ENCODE measurements at regions not wholly inside any gene's neighbourhood (a gene's known extent, or its start where the extent isn't known, plus 50 kb on each side); places are given as distances from the start of the nearest gene placed in this dataset.
"Not testable (repeated sequence)": the region's sequence is repeated elsewhere in the genome, so short reads cannot be mapped to it uniquely, and the experiment has no call there.

GRCh38 chr9:73056245-73056644, 95.4 kb upstream of the ANXA1 start:
- no peak for DNase-seq (ENCODE audit: low read depth in 4 of 4, low spot score in 3 of 4)

DNA sequence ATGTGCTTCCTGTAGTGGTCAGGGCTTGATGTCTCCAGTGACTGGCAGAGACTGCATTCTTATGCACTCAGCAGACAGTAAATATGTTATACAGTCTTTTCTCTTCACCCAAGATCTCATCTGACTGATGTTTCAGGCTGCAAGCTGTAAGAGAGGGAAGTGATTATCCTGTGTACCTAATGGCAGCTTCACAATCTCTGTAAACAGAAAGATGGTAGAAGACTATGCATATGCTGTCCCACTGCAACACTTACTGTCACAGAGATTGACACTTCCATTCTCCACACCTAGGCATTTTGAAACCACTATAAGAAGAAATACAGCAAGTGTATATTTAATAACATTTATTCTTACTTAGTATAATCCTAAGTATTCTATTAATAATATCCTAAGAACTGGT, 97.6 kb upstream of the ANXA1 start:
- DNase-seq (ENCODE audit: low read depth in 4 of 4, low spot score in 3 of 4): no peak

DNA sequence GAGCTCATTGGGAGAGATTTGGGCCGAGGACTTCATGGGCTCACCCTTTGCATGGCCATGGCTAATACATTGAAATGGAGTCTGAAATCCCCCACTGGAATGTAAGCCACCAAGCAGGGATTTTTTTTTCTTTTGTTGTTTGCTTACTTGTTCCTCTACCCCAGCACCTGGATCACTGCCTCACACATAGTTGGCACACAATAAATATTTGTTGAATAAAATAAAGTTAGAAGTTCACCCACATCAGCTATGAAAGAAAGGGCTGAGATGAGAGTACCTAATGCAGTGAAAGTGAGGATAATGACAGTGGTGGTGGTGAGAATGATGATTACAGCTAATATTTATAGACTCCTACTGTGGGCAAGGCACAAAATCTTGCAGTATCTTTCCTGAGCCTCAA, 98.1 kb upstream of the ANXA1 start:
- no peak for DNase-seq (ENCODE audit: low read depth in 4 of 4, low spot score in 3 of 4)

- no peak for DNase-seq (ENCODE audit: low read depth in 4 of 4, low spot score in 3 of 4)
Measured at GRCh38 chr9:73050887-73051550, 98.2 kb upstream of the ALDH1A1 start.

DNA sequence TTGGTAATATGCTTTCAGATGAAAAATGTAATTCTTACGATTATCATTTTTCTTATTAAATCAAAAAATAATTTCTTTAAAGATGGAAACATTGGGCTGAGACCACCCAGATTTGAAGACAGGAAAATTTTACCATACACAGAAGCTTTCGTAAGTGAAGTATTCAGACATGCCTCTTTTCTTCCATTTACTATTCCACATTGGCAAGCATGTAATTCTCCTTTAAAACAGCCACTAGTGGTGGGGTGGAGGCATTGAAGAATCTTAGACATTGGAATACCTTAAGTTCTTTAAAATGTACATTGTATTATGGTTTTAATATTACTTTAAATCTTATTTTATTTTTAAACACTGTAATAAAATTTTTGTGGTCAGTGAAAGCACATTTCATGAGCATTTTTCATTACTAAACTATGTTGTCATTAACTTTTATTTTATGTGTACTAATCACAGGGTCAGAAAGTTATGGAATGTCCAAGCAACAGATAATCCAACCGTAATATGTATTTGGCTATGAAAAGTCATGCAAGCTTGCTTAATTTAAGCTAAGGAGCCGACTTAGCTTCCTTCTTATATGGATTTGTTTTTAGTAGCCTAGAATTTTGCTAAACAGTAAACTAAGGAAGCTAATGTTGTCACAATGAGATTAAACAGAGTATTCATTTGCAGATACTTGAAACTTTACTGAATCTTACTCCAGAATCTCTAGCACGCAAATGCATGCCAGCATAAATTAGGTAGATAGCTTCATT, 97.4 kb upstream of the ALDH1A1 start:
- DNase-seq (ENCODE audit: low read depth in 4 of 4, low spot score in 3 of 4): no peak

DNA sequence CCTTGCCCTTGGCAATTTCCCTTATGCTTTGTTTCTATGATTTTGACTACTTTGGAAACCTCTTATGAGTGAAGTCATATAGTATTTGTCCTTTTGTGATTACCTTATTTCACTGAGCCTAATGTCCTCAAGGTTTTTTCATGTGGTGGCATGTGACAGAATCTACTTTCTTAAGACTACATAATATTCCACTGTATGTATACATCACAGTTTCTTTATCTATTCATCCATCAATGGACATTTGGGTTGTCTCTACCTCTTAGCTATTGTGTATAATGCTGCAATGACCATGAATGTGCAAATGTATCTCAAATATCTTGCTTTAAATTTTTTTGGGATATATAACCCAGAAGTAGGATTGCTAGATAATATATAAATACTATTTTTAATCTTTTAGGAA, 96.4 kb upstream of the ALDH1A1 start:
- DNase-seq (ENCODE audit: low read depth in 4 of 4, low spot score in 3 of 4): no peak

DNA sequence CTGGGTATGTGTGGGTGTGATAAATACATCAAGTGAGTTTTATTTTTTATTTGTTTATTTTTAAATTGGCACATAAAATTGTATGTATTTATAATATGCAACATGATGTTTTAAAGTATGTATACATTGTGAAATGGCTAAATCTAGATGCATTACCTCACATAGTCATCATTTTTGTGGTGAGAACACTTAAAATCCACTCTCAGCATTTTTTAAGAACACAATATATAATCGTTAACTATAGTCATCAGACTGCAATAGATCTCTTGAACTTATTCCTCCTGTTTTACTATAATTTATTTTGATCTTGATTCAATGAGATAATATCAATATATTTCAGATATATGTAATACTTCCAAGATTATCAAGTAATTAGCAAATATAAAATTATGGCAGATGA, 93.9 kb upstream of the ALDH1A1 start:
- no peak for DNase-seq (ENCODE audit: low read depth in 4 of 4, low spot score in 3 of 4)

DNA sequence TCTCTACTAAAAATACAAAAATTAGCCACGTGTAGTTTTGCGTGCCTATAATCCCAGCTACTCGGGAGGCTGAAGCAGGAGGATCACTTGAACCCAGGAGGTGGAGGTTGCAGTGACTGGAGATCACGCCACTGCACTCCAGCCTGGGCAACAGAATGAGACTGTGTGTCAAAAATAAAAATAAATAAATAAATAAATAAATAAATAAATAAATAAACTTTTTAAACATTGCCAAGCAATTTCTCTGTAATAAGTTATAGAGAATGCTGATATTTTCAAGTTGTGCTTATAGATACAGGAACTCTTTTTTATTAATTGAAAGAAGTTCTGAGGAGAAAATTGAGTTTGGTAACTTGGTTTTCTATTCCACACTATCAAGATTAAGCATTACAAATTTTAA, 91.9 kb upstream of the ALDH1A1 start:
- DNase-seq (ENCODE audit: low read depth in 4 of 4, low spot score in 3 of 4): not testable (repeated sequence)

GRCh38 chr9:73042155-73042554, 89.3 kb upstream of the ALDH1A1 start:
- no peak for DNase-seq (ENCODE audit: low read depth in 4 of 4, low spot score in 3 of 4)

DNA sequence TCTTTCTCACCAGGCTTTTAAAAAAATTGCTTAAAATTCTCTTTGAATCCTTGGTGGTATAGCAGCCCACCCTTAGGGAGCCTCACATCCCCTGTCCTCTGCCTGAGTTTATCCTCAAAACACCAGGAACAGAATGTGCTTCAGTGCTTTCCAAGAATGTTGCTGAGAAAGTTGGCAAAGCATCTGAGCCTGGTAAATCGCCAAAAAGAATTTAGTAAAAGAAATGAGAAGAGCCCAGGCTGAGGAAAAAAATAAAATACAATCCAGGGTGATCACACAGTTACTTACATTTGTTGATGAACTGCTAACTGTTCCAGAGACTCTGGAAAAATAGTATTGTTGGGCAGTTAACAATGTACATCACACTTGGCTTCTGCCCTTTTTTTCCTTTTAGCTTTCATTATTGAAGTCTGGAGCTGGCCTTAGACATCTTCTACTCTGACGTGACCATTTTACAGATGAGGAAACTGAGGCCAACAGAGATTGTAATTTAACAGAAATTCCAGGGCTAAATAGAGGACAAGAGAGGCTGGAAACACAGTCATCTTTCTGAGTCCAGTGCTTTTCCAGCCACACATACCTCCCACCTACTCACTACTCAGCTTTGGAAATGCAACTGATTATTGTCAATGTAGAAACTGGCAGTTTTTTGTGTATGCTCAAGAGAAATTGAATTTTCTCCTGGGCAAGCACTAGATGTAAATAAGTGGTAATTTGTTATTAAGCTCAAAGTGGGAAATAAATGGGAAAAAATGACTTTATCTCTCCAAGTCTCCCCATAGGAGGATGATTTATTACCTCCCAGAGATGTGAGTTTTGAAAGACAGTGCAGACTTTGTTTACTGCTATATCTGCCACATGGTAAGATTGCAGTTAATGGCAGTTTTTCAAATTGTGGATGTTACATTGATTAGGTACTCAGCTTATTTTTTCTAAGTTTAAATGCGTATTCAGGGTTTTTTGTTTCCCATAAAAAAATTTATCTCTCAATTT, 86.7 kb upstream of the ALDH1A1 start:
- DNase-seq (ENCODE audit: low read depth in 4 of 4, low spot score in 3 of 4): peak in 2 of 4 donors; percentile 1 to 6

GRCh38 chr9:73038613-73039012, 85.8 kb upstream of the ALDH1A1 start:
- no peak for DNase-seq (ENCODE audit: low read depth in 4 of 4, low spot score in 3 of 4)

DNA sequence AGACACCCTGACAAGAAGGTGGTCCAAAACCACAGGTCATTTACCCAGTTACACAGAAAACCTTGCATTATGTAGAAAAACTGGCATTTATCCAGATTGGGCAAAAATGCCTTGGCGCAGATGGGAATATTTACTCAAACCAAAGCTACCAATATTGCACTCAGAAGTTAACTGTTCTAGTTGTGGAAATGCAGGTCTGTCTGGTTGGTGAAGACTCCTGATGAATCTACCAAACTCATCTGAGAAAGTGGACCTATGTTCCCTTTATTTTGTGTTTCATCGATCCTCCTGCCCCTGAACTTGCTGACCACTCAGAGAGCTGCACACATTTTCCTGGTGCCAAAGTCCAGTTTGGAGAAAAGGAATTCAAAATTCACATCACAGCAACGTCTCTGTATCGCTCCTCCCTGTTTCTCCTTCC, 85.2 kb upstream of the ALDH1A1 start:
- no peak for DNase-seq (ENCODE audit: low read depth in 4 of 4, low spot score in 3 of 4)

- no peak for DNase-seq (ENCODE audit: low read depth in 4 of 4, low spot score in 3 of 4)
Measured at GRCh38 chr9:73037613-73038012, 84.8 kb upstream of the ALDH1A1 start.

GRCh38 chr9:73034962-73035361, 82.1 kb upstream of the ALDH1A1 start:
- DNase-seq (ENCODE audit: low read depth in 4 of 4, low spot score in 3 of 4): no peak

GRCh38 chr9:73031350-73031749, 78.5 kb upstream of the ALDH1A1 start:
- DNase-seq (ENCODE audit: low read depth in 4 of 4, low spot score in 3 of 4): no peak

DNA sequence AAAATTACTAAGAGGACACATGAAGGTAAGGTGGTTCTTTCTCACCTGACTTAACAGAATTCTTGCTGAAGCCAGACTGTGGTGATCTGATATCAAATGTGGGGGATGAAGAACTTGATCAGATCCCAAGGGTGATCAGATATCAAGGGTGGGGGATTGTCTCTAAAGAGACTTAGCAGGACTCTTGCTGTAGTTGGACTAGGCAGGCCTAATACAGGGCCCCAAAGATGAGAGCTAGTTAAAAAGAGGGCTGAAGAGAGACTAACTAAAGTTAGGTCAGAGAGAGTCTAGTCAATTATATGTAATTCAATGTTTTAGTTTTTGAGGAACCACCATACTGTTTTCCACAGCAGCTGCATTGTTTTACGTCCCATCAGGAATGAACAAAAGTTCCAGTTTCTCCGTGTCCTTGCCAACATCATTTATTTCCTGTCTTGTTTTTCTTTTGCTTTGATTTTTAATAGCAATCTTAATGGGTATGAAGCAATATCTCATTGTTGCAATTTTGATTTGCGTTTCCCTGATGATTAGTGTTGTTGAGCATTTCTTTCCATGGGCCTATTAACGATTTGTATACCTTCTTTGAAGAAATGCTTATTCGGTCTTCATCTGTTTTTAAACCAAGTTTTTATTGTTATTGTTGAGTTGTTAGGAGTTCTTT, 77.6 kb upstream of the ALDH1A1 start:
- DNase-seq (ENCODE audit: low read depth in 4 of 4, low spot score in 3 of 4): no peak

DNA sequence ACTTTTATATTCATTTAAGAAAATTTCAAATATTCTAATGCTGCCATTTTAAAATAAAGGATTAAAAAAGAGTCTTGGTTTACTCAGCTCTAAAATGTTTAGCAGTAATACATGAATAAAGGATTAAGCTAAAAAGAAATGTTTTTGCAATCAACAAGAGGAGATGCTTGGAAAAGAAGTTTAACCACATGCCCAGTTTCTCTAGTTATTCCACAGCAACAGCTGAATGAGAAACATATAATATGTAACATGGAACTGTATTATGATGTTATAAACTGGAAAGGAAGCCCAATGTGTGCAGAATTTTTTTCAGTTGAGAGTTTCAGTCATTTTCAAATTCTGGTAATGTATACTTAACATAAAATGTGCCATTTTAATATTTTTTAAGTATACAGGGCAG, 76.5 kb upstream of the ALDH1A1 start:
- DNase-seq (ENCODE audit: low read depth in 4 of 4, low spot score in 3 of 4): no peak

GRCh38 chr9:73026375-73026774, 73.5 kb upstream of the ALDH1A1 start:
- DNase-seq (ENCODE audit: low read depth in 4 of 4, low spot score in 3 of 4): no peak

GRCh38 chr9:73024601-73025034, 71.8 kb upstream of the ALDH1A1 start:
- no peak for DNase-seq (ENCODE audit: low read depth in 4 of 4, low spot score in 3 of 4)

- peak; percentile 31 to 40 (median 34) for DNase-seq (ENCODE audit: low read depth in 4 of 4, low spot score in 3 of 4)
Measured at GRCh38 chr9:73023025-73023541, 70.2 kb upstream of the ALDH1A1 start.

All from left renal pelvis (tissue), 4 donors.